ENCODE measurements at regions not wholly inside any gene's neighbourhood (a gene's known extent, or its start where the extent isn't known, plus 50 kb on each side); places are given as distances from the start of the nearest gene placed in this dataset.

DNA sequence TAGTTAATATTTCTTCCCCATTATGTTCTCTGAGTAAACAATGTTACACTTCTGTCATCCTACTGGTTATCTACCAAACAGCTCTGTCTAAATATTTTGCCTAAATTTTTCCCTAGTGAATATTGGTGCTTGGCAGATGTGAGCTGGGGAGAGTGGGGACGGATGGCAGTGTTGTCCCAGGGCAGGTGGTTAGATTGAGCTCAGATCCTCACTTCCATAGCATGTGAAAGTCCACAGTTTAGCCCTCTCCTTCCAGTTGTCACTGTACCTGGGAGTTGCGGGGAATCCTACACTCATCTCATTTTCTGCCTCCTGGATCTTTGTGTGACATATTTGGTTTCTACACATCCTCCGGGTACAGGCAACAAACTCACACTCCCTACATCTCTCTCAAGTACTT, 484.9 kb downstream of the EPM2A start:
- no peak for TF ChIP-seq CTCF (conservative IDR thresholded peaks at IDR 0.05; ENCODE audit: low read depth)
- ChIA-PET CTCF (no interaction called here), POLR2A (ENCODE audit: low non-redundant PET) (no interaction called here)
- H3K27ac ChIP-seq: no peak overlapping the region
- no peak for DNase-seq (ENCODE audit: low spot score)

GRCh38 chr6:145252737-145253136, 482.6 kb downstream of the EPM2A start:
- no peak for TF ChIP-seq CTCF (conservative IDR thresholded peaks at IDR 0.05; ENCODE audit: low read depth)
- no peak for DNase-seq (ENCODE audit: low spot score)
- ChIA-PET CTCF (no interaction called here), POLR2A (ENCODE audit: low non-redundant PET) (no interaction called here)
- H3K27ac ChIP-seq: no peak overlapping the region

- POLR2A ChIA-PET (ENCODE audit: low non-redundant PET): no interaction called here
- H3K27ac ChIP-seq: no peak overlapping the region
- no peak for DNase-seq (ENCODE audit: low spot score)
- TF ChIP-seq CTCF (conservative IDR thresholded peaks at IDR 0.05; ENCODE audit: low read depth): no peak
- CTCF ChIA-PET: interaction anchor here (0.5 kb wide), 1 partner anchor 516 kb away, joined by 9 read pairs; no protein-coding TSS in a partner anchor
Measured at GRCh38 chr6:145254649-145255401, 480.5 kb downstream of the EPM2A start.

DNA sequence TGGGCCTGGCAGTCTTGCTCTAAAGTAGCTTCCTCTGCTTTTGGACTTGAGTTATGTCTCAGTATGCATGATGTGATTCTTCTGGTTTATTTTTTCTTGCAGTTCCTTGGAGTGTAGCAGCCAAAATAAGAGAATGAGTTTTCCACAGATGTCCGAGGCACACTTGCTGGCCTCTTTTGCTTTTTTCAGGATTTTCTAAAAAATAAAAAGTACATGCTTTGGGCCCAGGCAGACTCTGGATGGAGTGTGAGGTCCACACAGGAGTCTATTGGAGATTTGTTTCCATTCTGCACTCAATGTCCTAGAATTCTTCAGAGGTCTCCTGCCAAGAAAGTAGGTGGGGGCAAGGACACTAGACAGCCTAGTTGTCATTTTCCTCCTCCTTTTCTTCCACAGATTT, 477.6 kb downstream of the EPM2A start:
- POLR2A ChIA-PET (ENCODE audit: low non-redundant PET): no interaction called here
- H3K27ac ChIP-seq: no peak overlapping the region
- CTCF ChIA-PET: interaction anchor here (0.6 kb wide), 1 partner anchor 12 kb away, joined by 3 read pairs; no protein-coding TSS in a partner anchor
- no peak for DNase-seq (ENCODE audit: low spot score)
- TF ChIP-seq CTCF (conservative IDR thresholded peaks at IDR 0.05; ENCODE audit: low read depth): no peak

GRCh38 chr6:145258122-145258521, 477.2 kb downstream of the EPM2A start:
- no peak overlapping the region for H3K27ac ChIP-seq
- no peak for DNase-seq (ENCODE audit: low spot score)
- CTCF ChIA-PET: interaction anchor here (0.6 kb wide), 1 partner anchor 12 kb away, joined by 3 read pairs; no protein-coding TSS in a partner anchor
- POLR2A ChIA-PET (ENCODE audit: low non-redundant PET): no interaction called here
- TF ChIP-seq CTCF (conservative IDR thresholded peaks at IDR 0.05; ENCODE audit: low read depth): no peak

DNA sequence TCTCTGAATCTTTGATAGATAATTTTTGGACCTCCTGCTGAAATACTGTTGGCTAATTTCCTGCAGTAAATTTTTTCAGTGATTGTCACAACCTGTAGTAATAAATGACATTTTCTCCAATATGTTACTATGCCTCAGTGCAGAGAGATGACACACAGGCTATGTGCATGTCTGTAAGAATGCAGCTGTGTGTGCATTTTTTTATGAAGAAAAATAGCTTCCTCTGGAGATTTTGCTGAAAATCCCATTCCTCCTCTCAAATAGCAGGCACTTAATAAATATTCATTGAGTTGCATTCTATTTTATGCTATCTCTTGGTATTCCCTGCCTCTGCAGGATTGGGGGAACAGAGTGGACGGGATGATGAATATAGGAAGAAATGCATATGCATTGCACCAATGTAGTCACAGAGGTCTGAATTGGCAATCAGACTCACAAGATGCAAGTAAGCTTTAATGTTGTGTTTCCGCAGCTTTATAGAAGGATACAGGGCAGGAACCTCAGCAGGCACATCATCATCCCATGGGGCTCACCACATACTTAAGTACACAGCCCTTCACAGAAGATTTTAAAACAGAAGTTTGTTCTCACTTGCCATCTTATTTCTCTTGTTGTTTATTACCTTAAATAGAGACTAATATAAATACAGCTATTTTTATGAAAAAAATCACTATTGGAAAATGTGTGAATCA, 474.7 kb downstream of the EPM2A start:
- no peak for DNase-seq (ENCODE audit: low spot score)
- CTCF ChIA-PET: interaction anchor here (0.7 kb wide), 1 partner anchor 160 kb away, joined by 3 read pairs; no protein-coding TSS in a partner anchor
- no peak for TF ChIP-seq CTCF (conservative IDR thresholded peaks at IDR 0.05; ENCODE audit: low read depth)
- POLR2A ChIA-PET (ENCODE audit: low non-redundant PET): no interaction called here
- no peak overlapping the region for H3K27ac ChIP-seq

Measured in RWPE1 (cell line).